Naive B cell (primary cell): ENCODE measurements at regions not wholly inside any gene's neighbourhood (a gene's known extent, or its start where the extent isn't known, plus 50 kb on each side); places are given as distances from the start of the nearest gene placed in this dataset.

ENCODE experiments used
- ATAC-seq, 2 donors: fragments of 150-1000 bp; cut with Tn5 transposase; 2 replicates each; pipeline ENCODE4 v1.10.0; 2021; ENCODE audit warnings: low read depth in 2 of 2, mild to moderate bottlenecking in 2 of 2, moderate library complexity in 2 of 2
- DNase-seq: peaks from one replicate; pipeline ENCODE4 v3.0.0; 2022
- H3K27ac Mint-ChIP-seq, 6 donors: one replicate each; pipeline ENCODE4 v1.8.0; 2020 to 2022; ENCODE audit warnings: mild to moderate bottlenecking in 6 of 6, mixed read lengths in 6 of 6, moderate library complexity in 5 of 6, inconsistent platforms in 2 of 6
- H3K27me3 Mint-ChIP-seq, 3 donors: one replicate each; pipeline ENCODE4 v1.8.0; 2021 to 2022; ENCODE audit warnings: mixed read lengths in 3 of 3, mild to moderate bottlenecking in 1 of 3
- H3K36me3 Mint-ChIP-seq, 2 donors: one replicate each; pipeline ENCODE4 v1.8.0; 2020 to 2022; ENCODE audit warnings: mixed read lengths in 2 of 2, inconsistent platforms in 1 of 2, mild to moderate bottlenecking in 1 of 2
- H3K4me1 Mint-ChIP-seq, 3 donors: one replicate each; pipeline ENCODE4 v1.8.0; 2020 to 2022; ENCODE audit warnings: mixed read lengths in 3 of 3, inconsistent platforms in 1 of 3, mild to moderate bottlenecking in 1 of 3, moderate library complexity in 1 of 3
- H3K4me3 Mint-ChIP-seq, 8 donors: one replicate each; pipeline ENCODE4 v1.8.0; 2020 to 2022; ENCODE audit warnings: mild to moderate bottlenecking in 8 of 8, mixed read lengths in 8 of 8, moderate library complexity in 8 of 8, inconsistent platforms in 2 of 8
- H3K9me3 Mint-ChIP-seq, 7 donors: one replicate each; pipeline ENCODE4 v1.8.0; 2020 to 2022; ENCODE audit warnings: mixed read lengths in 7 of 7, mild to moderate bottlenecking in 5 of 7, inconsistent platforms in 2 of 7, moderate library complexity in 1 of 7

DNA sequence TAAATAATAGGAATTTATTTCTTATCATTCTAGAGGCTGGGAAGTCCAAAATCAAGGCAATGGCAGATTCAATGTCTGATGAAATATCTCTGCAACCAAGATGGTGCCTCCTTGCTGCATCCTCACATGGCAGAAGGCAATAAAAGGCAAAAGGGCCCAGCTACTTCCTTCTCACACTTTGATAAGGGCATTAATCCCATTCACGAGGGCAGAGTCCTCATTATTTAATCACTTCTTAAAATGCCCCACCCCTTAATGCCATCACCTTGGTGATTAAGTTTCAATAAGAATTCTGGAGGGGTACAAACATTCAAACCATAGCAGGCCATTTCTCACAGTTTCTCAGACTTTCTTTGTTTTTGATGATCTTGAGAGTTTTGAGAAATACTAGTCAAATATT is 145.8 kb upstream of the TSHZ2 start:
- no peak overlapping the region for H3K27ac Mint-ChIP-seq
- ATAC-seq (no peak), DNase-seq (no peak)
- H3K4me3 Mint-ChIP-seq = no peak overlapping the region
- peaks cover 0 to 5% (median 0%) of the 10 kb centered on the region in 3 donors for H3K27me3 Mint-ChIP-seq
- no peaks in the 10 kb centered on the region for H3K4me1 Mint-ChIP-seq
- peaks cover 5 to 44% (median 9%) of the 10 kb centered on the region in 7 donors for H3K9me3 Mint-ChIP-seq
- peaks cover 0 to 5% of the 10 kb centered on the region in 2 donors for H3K36me3 Mint-ChIP-seq

DNA sequence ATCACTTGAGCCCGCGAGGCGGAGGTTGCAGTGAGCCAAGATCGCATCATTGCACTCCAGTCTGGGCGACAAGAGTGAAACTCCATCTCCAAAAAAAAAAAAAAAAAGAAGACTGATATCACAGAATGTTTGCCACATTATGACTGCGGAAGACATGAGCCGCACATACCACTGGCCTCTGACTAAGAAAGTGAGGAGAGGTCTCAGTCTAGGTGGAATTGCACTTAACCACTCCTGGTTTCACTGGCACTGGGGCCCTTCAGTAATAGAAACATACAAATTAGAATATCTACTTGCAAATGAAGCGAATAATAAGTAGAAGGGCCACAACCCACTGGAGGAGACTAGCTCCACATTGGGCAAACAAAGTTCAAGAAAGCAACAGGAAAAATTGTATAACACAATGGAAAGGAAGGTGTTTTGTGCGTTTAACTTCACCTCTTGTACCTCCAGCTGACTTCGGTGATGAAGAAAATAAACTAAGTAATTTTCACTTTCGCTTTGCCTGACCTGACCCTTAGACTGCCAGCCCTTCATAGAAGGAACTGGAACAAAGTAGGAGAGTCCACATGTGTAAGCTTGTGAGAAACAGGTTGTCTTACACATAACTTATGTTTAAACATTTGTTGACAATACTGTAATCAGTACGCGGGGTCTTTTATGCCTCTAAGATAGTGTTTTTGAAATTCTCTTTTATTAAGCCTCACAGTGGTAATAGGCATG is 147.5 kb upstream of the TSHZ2 start:
- no peak for DNase-seq
- no peak for ATAC-seq
- no peak overlapping the region for H3K4me3 Mint-ChIP-seq
- H3K4me1 Mint-ChIP-seq = no peaks in the 10 kb centered on the region
- peaks cover 0 to 28% (median 5%) of the 10 kb centered on the region in 7 donors for H3K9me3 Mint-ChIP-seq
- peaks cover 0 to 2% of the 10 kb centered on the region in 2 donors for H3K36me3 Mint-ChIP-seq
- peak overlapping the region in 1 of 6 donors; percentile 23 for H3K27ac Mint-ChIP-seq
- H3K27me3 Mint-ChIP-seq = peaks cover 0 to 11% (median 7%) of the 10 kb centered on the region in 3 donors

DNA sequence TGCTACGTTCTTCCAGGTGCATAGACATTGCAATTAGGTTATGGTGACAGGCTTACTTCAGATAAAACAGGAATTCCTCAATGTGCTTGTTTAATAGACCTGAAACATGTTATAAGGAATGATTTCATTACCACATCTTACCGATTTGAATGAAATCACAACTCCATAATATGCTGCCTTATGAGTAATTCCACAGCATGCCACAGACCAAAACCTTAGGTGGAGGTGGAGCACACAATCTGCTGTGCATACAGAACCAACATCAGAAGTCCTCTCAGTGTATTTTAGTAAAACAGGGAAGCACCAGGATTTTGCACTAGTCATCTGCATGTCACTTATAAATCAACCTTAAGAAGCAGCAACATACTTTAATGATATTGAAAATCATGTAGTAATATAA is 148.9 kb upstream of the TSHZ2 start:
- no peak overlapping the region for H3K27ac Mint-ChIP-seq
- no peak for DNase-seq
- H3K4me3 Mint-ChIP-seq = no peak overlapping the region
- H3K36me3 Mint-ChIP-seq = no peaks in the 10 kb centered on the region
- no peak for ATAC-seq
- peaks cover 7 to 15% (median 8%) of the 10 kb centered on the region in 3 donors for H3K27me3 Mint-ChIP-seq
- no peaks in the 10 kb centered on the region for H3K4me1 Mint-ChIP-seq
- H3K9me3 Mint-ChIP-seq = peaks cover 0 to 15% (median 4%) of the 10 kb centered on the region in 7 donors

DNA sequence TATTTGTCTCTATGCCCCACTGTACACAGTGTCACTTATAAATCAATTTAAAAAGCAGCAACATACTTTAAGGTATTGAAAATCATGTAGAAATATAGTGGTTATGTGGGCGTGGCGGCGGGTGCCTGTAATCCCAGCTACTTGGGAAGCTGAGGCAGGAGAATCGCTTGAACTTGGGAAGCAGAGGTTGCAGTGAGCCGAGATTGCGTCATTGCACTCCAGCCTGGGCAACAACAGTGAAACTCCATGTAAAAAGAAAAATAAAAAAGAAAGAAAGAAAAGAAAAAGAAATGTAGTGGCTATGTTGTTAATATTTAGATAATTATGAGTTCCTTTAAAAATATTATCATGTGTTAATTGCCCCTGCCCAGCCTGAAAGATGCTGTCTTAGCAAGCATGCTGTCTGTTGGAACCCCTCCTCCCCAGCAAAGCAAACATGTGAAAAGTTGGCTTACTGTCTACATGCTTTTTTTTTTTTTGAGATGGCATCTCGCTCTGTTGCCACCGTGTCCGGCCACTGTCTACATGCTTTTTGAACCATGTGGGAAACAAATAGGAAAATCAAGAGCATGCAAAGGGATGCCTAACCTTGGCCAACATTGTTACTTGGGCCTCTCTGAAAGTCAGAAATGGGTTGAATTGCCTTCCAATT is 151.4 kb upstream of the TSHZ2 start:
- Mint-ChIP-seq H3K27ac (no peak overlapping the region), H3K4me3 (no peak overlapping the region), H3K36me3 (no peaks in the 10 kb centered on the region), H3K27me3 (peaks cover 8 to 15% (median 11%) of the 10 kb centered on the region in 3 donors), H3K4me1 (no peaks in the 10 kb centered on the region), H3K9me3 (peaks cover 0 to 5% (median 0%) of the 10 kb centered on the region in 7 donors)
- no peak for DNase-seq
- ATAC-seq = no peak

- H3K4me1 Mint-ChIP-seq = no peaks in the 10 kb centered on the region
- H3K4me3 Mint-ChIP-seq = no peak overlapping the region
- H3K27ac Mint-ChIP-seq = no peak overlapping the region
- peaks cover 0 to 2% (median 0%) of the 10 kb centered on the region in 7 donors for H3K9me3 Mint-ChIP-seq
- H3K36me3 Mint-ChIP-seq = no peaks in the 10 kb centered on the region
- H3K27me3 Mint-ChIP-seq = peaks cover 8 to 18% (median 17%) of the 10 kb centered on the region in 3 donors
- DNase-seq = no peak
- ATAC-seq = no peak
Measured at GRCh38 chr20:52818491-52818890, 153.7 kb upstream of the TSHZ2 start.

GRCh38 chr20:52817981-52818380 is 154.2 kb upstream of the TSHZ2 start:
- Mint-ChIP-seq H3K36me3 (no peaks in the 10 kb centered on the region), H3K4me1 (no peaks in the 10 kb centered on the region), H3K9me3 (peaks cover 0 to 2% (median 0%) of the 10 kb centered on the region in 7 donors), H3K27ac (no peak overlapping the region), H3K4me3 (no peak overlapping the region), H3K27me3 (peaks cover 8 to 22% (median 20%) of the 10 kb centered on the region in 3 donors)
- ATAC-seq (no peak), DNase-seq (no peak)

GRCh38 chr20:52817511-52817910 is 154.6 kb upstream of the TSHZ2 start:
- peaks cover 13 to 26% (median 23%) of the 10 kb centered on the region in 3 donors for H3K27me3 Mint-ChIP-seq
- no peak for ATAC-seq
- H3K27ac Mint-ChIP-seq = no peak overlapping the region
- no peak for DNase-seq
- H3K4me3 Mint-ChIP-seq = no peak overlapping the region
- H3K4me1 Mint-ChIP-seq = no peaks in the 10 kb centered on the region
- H3K36me3 Mint-ChIP-seq = no peaks in the 10 kb centered on the region
- peaks cover 0 to 2% (median 0%) of the 10 kb centered on the region in 7 donors for H3K9me3 Mint-ChIP-seq

DNA sequence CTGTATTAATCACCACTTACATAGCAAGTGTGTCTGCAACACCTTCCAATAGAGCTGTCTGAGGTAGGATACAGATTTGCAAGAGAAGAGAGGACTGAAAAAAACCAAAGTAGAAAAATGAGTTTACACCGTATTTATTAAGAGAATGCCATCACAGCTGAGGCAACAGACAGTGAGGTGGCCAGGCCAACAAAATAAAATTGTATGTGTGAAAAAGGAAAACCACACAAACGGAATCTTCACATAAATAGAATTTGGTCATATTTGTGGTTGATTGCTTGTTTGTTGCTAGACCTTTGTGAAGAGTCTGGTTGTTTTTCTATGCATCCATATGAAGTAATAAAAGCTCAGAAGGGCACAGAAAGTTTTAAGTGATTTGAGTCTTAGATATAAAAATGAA is 157.8 kb upstream of the TSHZ2 start:
- Mint-ChIP-seq H3K9me3 (peaks cover 0 to 2% (median 0%) of the 10 kb centered on the region in 7 donors), H3K4me1 (no peaks in the 10 kb centered on the region), H3K4me3 (no peak overlapping the region), H3K27ac (no peak overlapping the region), H3K27me3 (peaks cover 16% of the 10 kb centered on the region in 3 donors), H3K36me3 (no peaks in the 10 kb centered on the region)
- DNase-seq (no peak), ATAC-seq (no peak)

- ATAC-seq (no peak), DNase-seq (no peak)
- peak overlapping the region in 1 of 6 donors; percentile 65 for H3K27ac Mint-ChIP-seq
- no peaks in the 10 kb centered on the region for H3K4me1 Mint-ChIP-seq
- peaks cover 9 to 24% (median 11%) of the 10 kb centered on the region in 3 donors for H3K27me3 Mint-ChIP-seq
- no peak overlapping the region for H3K4me3 Mint-ChIP-seq
- H3K36me3 Mint-ChIP-seq = no peaks in the 10 kb centered on the region
- peaks cover 0 to 2% (median 0%) of the 10 kb centered on the region in 7 donors for H3K9me3 Mint-ChIP-seq
Measured at GRCh38 chr20:52812231-52812847, 159.8 kb upstream of the TSHZ2 start.

DNA sequence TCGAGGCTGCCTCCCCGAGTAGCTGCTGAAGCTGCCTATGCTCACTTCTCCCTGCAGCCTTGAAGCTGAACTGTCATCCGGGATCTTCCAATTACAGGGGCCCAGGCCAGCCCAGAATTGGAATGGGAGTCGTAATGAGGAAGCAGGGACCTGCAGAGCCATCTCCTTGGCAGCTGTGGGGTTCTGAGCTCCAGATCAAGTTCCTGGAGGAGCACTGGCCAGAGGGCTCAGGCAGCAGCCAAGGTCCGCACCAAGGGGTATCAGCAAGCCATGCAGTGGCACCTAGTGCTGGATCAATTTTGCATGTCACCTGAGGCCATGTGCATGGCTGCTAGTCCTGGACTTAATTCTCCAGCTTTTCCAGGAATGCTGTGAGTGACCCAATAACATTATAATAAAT is 163.2 kb upstream of the TSHZ2 start:
- ATAC-seq (no peak), DNase-seq (no peak)
- Mint-ChIP-seq H3K4me1 (no peaks in the 10 kb centered on the region), H3K9me3 (peaks cover 0 to 2% (median 0%) of the 10 kb centered on the region in 7 donors), H3K27me3 (peaks cover 9 to 28% (median 11%) of the 10 kb centered on the region in 3 donors), H3K36me3 (no peaks in the 10 kb centered on the region), H3K27ac (no peak overlapping the region), H3K4me3 (no peak overlapping the region)

DNA sequence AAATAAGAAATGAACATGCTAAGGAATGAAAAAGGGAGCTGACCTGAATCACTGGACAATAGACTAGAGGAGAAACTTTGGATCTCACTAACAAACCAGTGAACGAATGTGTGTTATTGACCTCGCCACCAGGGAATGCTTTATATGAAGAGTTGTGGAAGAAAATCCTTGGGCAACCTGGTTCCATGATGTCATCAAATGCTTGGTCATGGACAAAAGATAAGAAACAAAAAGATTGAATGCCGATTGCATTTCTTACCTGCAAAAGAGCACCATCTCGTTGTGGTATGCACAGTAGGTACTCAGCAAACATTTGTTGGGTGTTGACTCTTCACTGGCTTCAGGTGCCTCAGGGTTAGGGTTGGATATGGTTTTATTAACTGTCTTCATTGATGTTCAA is 165.2 kb upstream of the TSHZ2 start:
- Mint-ChIP-seq H3K27me3 (peaks cover 0 to 23% (median 0%) of the 10 kb centered on the region in 3 donors), H3K4me3 (no peak overlapping the region), H3K27ac (no peak overlapping the region), H3K36me3 (no peaks in the 10 kb centered on the region), H3K9me3 (peaks cover 0 to 2% (median 0%) of the 10 kb centered on the region in 7 donors), H3K4me1 (no peaks in the 10 kb centered on the region)
- DNase-seq (no peak), ATAC-seq (no peak)

DNA sequence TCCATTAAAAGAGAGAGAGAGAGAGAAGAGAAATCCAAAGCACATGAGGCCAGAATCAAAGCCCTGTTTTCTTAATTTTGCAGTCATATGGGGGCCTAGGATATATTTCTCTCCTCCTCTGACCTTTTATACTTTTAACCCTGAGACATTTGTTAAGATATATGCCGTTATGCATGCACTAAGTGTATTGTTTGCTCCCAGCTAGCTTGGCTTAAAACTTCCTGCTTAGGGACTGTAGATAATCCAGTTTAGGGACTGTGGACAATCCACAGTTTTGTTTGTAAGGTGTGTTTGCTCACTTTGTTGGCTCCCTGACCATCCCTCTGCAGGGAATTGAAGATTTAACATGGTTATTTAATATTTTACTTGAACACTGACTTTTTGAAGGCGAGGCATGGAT is 166.3 kb upstream of the TSHZ2 start:
- Mint-ChIP-seq H3K4me1 (no peaks in the 10 kb centered on the region), H3K9me3 (peaks cover 0 to 2% (median 0%) of the 10 kb centered on the region in 7 donors), H3K27me3 (peaks cover 0 to 23% (median 0%) of the 10 kb centered on the region in 3 donors), H3K27ac (no peak overlapping the region), H3K4me3 (no peak overlapping the region), H3K36me3 (no peaks in the 10 kb centered on the region)
- no peak for ATAC-seq
- DNase-seq = no peak

- no peak overlapping the region for H3K4me3 Mint-ChIP-seq
- no peak overlapping the region for H3K27ac Mint-ChIP-seq
- peaks cover 0 to 27% (median 0%) of the 10 kb centered on the region in 3 donors for H3K27me3 Mint-ChIP-seq
Measured at GRCh38 chr20:52805296-52805571, 166.9 kb upstream of the TSHZ2 start.

More at GRCh38 chr20:52805296-52805571, 166.9 kb upstream of the TSHZ2 start:
- DNase-seq = no peak
- peaks cover 0 to 2% (median 0%) of the 10 kb centered on the region in 7 donors for H3K9me3 Mint-ChIP-seq
- H3K36me3 Mint-ChIP-seq = no peaks in the 10 kb centered on the region
- no peaks in the 10 kb centered on the region for H3K4me1 Mint-ChIP-seq
- ATAC-seq = no peak
